HCT116 (cell line): ENCODE measurements at regions not wholly inside any gene's neighbourhood (a gene's known extent, or its start where the extent isn't known, plus 50 kb on each side); places are given as distances from the start of the nearest gene placed in this dataset.

Experiments
- CTCF ChIP-seq, 3 experiments: fragments of 200-600 bp in 1 of 3; sonication (generic) in 1 of 3; IDR thresholded peaks in 2 of 3; conservative IDR thresholded peaks in 1 of 3; 2 replicates each; pipeline ENCODE4 v1.5.1; 2012 to 2017; ENCODE audit warnings: low read depth in 2 of 3, low read length in 2 of 3, antibody characterized with exemption in 1 of 3, borderline replicate concordance in 1 of 3, control low read depth in 1 of 3, mild to moderate bottlenecking in 1 of 3, mixed read lengths in 1 of 3, mixed run types in 1 of 3, moderate library complexity in 1 of 3; ENCODE audit not compliant: insufficient read depth in 1 of 3
- EZH2 ChIP-seq: fragments of 200-600 bp; sonication (generic); IDR thresholded peaks from 2 replicates; pipeline ENCODE4 v1.6.1; 2017; ENCODE audit warnings: antibody characterized with exemption, mixed run types
- POLR2A ChIP-seq: IDR thresholded peaks from 2 replicates; pipeline ENCODE4 v1.7.0; 2011; ENCODE audit warnings: borderline replicate concordance; ENCODE audit not compliant: insufficient read depth, insufficient read length; ENCODE audit errors: extremely low read depth
- SRF ChIP-seq: IDR thresholded peaks from 2 replicates; pipeline ENCODE4 v1.6.1; 2012; ENCODE audit warnings: low read depth
- ZNF274 ChIP-seq: fragments of 200-500 bp; sonication (Bioruptor generic); IDR thresholded peaks from 2 replicates; pipeline ENCODE4 v1.6.1; 2014; ENCODE audit warnings: mild to moderate bottlenecking, low read depth, low read length, inconsistent platforms

GRCh38 chr3:8095724-8096123, 405.9 kb upstream of the LMCD1 start:
- no peak for TF ChIP-seq POLR2A
- TF ChIP-seq ZNF274: no peak
- TF ChIP-seq CTCF (IDR thresholded peaks at IDR 0.05 in 2 of 3, conservative IDR thresholded peaks at IDR 0.05 in 1 of 3; ENCODE audit: borderline replicate concordance in 1 of 3, insufficient read depth in 1 of 3, low read depth in 2 of 3, low read length in 2 of 3): peak; percentile 28 to 48 (median 47); a peak in 5 of 6 replicates
- TF ChIP-seq SRF: no peak
- no peak for TF ChIP-seq EZH2
